Ovary (tissue), 3 donors: ENCODE measurements at regions not wholly inside any gene's neighbourhood (a gene's known extent, or its start where the extent isn't known, plus 50 kb on each side); places are given as distances from the start of the nearest gene placed in this dataset.

Experiments
- CTCF ChIP-seq, 3 donors: fragments of 450-650 bp in 2 of 3; fragments of 200-600 bp in 1 of 3; IDR thresholded peaks; one replicate each; pipeline versions ENCODE4 v1.5.1 to v1.8.0; 2016 to 2022; ENCODE audit warnings: antibody characterized with exemption in 3 of 3, mild to moderate bottlenecking in 1 of 3
- POLR2A ChIP-seq: fragments of 450-650 bp; IDR thresholded peaks from one replicate; pipeline ENCODE4 v1.6.1; 2017; ENCODE audit warnings: antibody characterized with exemption, mild to moderate bottlenecking, moderate library complexity
- donor health status: DM: no; HTN: no; CAD: no.

- TF ChIP-seq CTCF (IDR thresholded peaks at IDR 0.05) = no peak
- no peak for TF ChIP-seq POLR2A
Measured at GRCh38 chr5:18357486-18357885, 723.2 kb downstream of the TAF11L14 start.
